ENCODE measurements at regions not wholly inside any gene's neighbourhood (a gene's known extent, or its start where the extent isn't known, plus 50 kb on each side); places are given as distances from the start of the nearest gene placed in this dataset.

- H3K36me3 ChIP-seq (replicated peaks in 1 of 2; ENCODE audit: control insufficient read depth in 1 of 2, insufficient read depth in 2 of 2, low read length in 2 of 2): no peaks in the 10 kb centered on the region; a peak in 1 of 5 replicates
- in situ Hi-C loops (cut with HindIII; ENCODE audit: extremely low pct_ligation_motif_present, low pct_unique_long_range_greater_than_20kb): no loop called here
- H4K20me1 ChIP-seq (ENCODE audit: insufficient read depth, low read length): no peaks in the 10 kb centered on the region
- DNase-seq (ENCODE audit: low spot score) (peak; percentile 53), FAIRE-seq (no peak), ATAC-seq (peak; percentile 78)
- H3K79me2 ChIP-seq (ENCODE audit: insufficient read depth, low read length): no peaks in the 10 kb centered on the region
- no peak overlapping the region for H3K27ac ChIP-seq (ENCODE audit: extremely low read length, insufficient read depth, low read length)
- H3K27me3 ChIP-seq (ENCODE audit: control insufficient read depth in 1 of 2, insufficient read depth in 2 of 2, low read length in 2 of 2): no peaks in the 10 kb centered on the region
- 0 out of 2 replicates have a peak overlapping the region, but pooled peaks have one; percentile 13 for H3K4me2 ChIP-seq (ENCODE audit: low read depth, low read length)
- POLR2A ChIA-PET: no interaction called here
- WGBS (ENCODE audit: low lambda C conversion rate): 63% methylated on average over 2 of the region's 2 CpGs
- H3K9me3 ChIP-seq (ENCODE audit: low read length): no peaks in the 10 kb centered on the region
- H2AFZ ChIP-seq (ENCODE audit: low read length): no peak overlapping the region
- BruUV-seq (replicated peaks): no TSS peak
- intact Hi-C loops (cut with micrococcal nuclease; ENCODE audit: unreplicated experiment): loop anchor here (5.0 kb wide), 1 partner anchor 643 kb away; no protein-coding TSS in a partner anchor
- no peak overlapping the region for H3K4me3 ChIP-seq (replicated peaks in 1 of 3; ENCODE audit: insufficient read depth in 1 of 3, low read depth in 2 of 3, low read length in 3 of 3)
- no peak overlapping the region; the same call in 1 of the 2 replicates for H3K9ac ChIP-seq (ENCODE audit: insufficient read depth, low read depth, low read length)
- CTCF ChIA-PET (ENCODE audit: low intra/inter-chr PET ratio, low total read pairs): no interaction called here
- peaks cover 65% of the 10 kb centered on the region for H3K4me1 ChIP-seq (ENCODE audit: insufficient read depth, low read length)
- no peak for TF ChIP-seq ZNF275 (CRISPR knock-in tag; IDR thresholded peaks at IDR 0.05; ENCODE audit: borderline replicate concordance)
- no peak for TF ChIP-seq ZBTB10 (CRISPR knock-in tag; IDR thresholded peaks at IDR 0.05; ENCODE audit: borderline replicate concordance)
- TF ChIP-seq USF2 (IDR thresholded peaks at IDR 0.05; ENCODE audit: low read depth, low read length): no peak
- TF ChIP-seq USF2 (CRISPR knock-in tag; IDR thresholded peaks at IDR 0.05; ENCODE audit: borderline replicate concordance): no peak
- TF ChIP-seq SOX5 (CRISPR knock-in tag; IDR thresholded peaks at IDR 0.05; ENCODE audit: borderline replicate concordance): peak; percentile 60
- no peak for TF ChIP-seq ZNF615 (CRISPR knock-in tag; IDR thresholded peaks at IDR 0.05; ENCODE audit: borderline replicate concordance)
- TF ChIP-seq HCFC1 (IDR thresholded peaks at IDR 0.05; ENCODE audit: low read depth, low read length): no peak
- TF ChIP-seq HDAC2 (CRISPR knock-in tag; IDR thresholded peaks at IDR 0.05): 0 out of 2 replicates have a peak, but pooled peaks have one; percentile 26
- TF ChIP-seq ZGPAT (CRISPR knock-in tag; IDR thresholded peaks at IDR 0.05): no peak
- peak; percentile 52; the same call in 1 of the 2 replicates for TF ChIP-seq GATAD2A (CRISPR knock-in tag; IDR thresholded peaks at IDR 0.05)
- TF ChIP-seq HIVEP1 (CRISPR knock-in tag; IDR thresholded peaks at IDR 0.05): no peak
- TF ChIP-seq SOX13 (IDR thresholded peaks at IDR 0.05): no peak
- TF ChIP-seq SOX13 (CRISPR knock-in tag; conservative IDR thresholded peaks at IDR 0.05 in 1 of 2, IDR thresholded peaks at IDR 0.05 in 1 of 2): peak in 1 of 2 experiments; percentile 66; a peak in 2 of 4 replicates
- TF ChIP-seq EP300 (IDR thresholded peaks at IDR 0.05; ENCODE audit: low read depth in 2 of 2, low read length in 2 of 2): no peak
- TF ChIP-seq EP300 (CRISPR knock-in tag; IDR thresholded peaks at IDR 0.05; ENCODE audit: borderline replicate concordance): no peak
- no peak for TF ChIP-seq FOSL2 (CRISPR knock-in tag; IDR thresholded peaks at IDR 0.05)
- TF ChIP-seq ZNF264 (CRISPR knock-in tag; IDR thresholded peaks at IDR 0.05): no peak
Measured at GRCh38 chr5:60455589-60455988, 244.4 kb downstream of the DEPDC1B start.
